ENCODE measurements at regions not wholly inside any gene's neighbourhood (a gene's known extent, or its start where the extent isn't known, plus 50 kb on each side); places are given as distances from the start of the nearest gene placed in this dataset.

GRCh38 chr14:50055461-50056228 lies 60.7 kb downstream of the VCPKMT start (continued):
- no peak for TF ChIP-seq ATF6 (CRISPR knock-in tag; IDR thresholded peaks at IDR 0.05)

- Mint-ChIP-seq H3K27ac (no peak overlapping the region), H3K36me3 (no peaks in the 10 kb centered on the region), H3K9me3 (no peaks in the 10 kb centered on the region), H3K4me3 (no peak overlapping the region), H3K27me3 (ENCODE audit: low read depth) (no peaks in the 10 kb centered on the region), H3K4me1 (peaks cover 16% of the 10 kb centered on the region)
- ChIA-PET POLR2A (no interaction called here), CTCF (no interaction called here)
- DNase-seq (ENCODE audit: low spot score) (no peak), ATAC-seq (no peak)
- no peak for TF ChIP-seq AR (CRISPR knock-in tag; IDR thresholded peaks at IDR 0.05)
- TF ChIP-seq AFF4 (CRISPR knock-in tag; IDR thresholded peaks at IDR 0.05; ENCODE audit: borderline replicate concordance): no peak
- TF ChIP-seq RELA (CRISPR knock-in tag; IDR thresholded peaks at IDR 0.05; ENCODE audit: borderline replicate concordance): no peak
- TF ChIP-seq FOXK1 (CRISPR knock-in tag; IDR thresholded peaks at IDR 0.05): no peak
- no peak for TF ChIP-seq ETV6 (CRISPR knock-in tag; IDR thresholded peaks at IDR 0.05)
- TF ChIP-seq ZBTB21 (CRISPR knock-in tag; IDR thresholded peaks at IDR 0.05; ENCODE audit: borderline replicate concordance): no peak
- TF ChIP-seq RORB (CRISPR knock-in tag; IDR thresholded peaks at IDR 0.05): no peak
- no peak for TF ChIP-seq SOX15 (CRISPR knock-in tag; IDR thresholded peaks at IDR 0.05)
Measured at GRCh38 chr14:50056435-50056834, 59.9 kb downstream of the VCPKMT start.

- ChIA-PET POLR2A (no interaction called here), CTCF (no interaction called here)
- Mint-ChIP-seq H3K27ac (no peak overlapping the region), H3K4me3 (no peak overlapping the region), H3K27me3 (ENCODE audit: low read depth) (no peaks in the 10 kb centered on the region), H3K4me1 (peaks cover 23% of the 10 kb centered on the region), H3K9me3 (no peaks in the 10 kb centered on the region), H3K36me3 (no peaks in the 10 kb centered on the region)
- ATAC-seq (no peak), DNase-seq (ENCODE audit: low spot score) (no peak)
- no peak for TF ChIP-seq TCF7 (CRISPR knock-in tag; IDR thresholded peaks at IDR 0.05; ENCODE audit: low read depth)
- TF ChIP-seq GTF2I (CRISPR knock-in tag; conservative IDR thresholded peaks at IDR 0.05): no peak
- no peak for TF ChIP-seq GRHL2 (CRISPR knock-in tag; IDR thresholded peaks at IDR 0.05; ENCODE audit: insufficient replicate concordance, severe bottlenecking)
- TF ChIP-seq MXD4 (CRISPR knock-in tag; IDR thresholded peaks at IDR 0.05; ENCODE audit: borderline replicate concordance): no peak
Measured at GRCh38 chr14:50057331-50057730, 59.0 kb downstream of the VCPKMT start.
